ENCODE measurements at regions not wholly inside any gene's neighbourhood (a gene's known extent, or its start where the extent isn't known, plus 50 kb on each side); places are given as distances from the start of the nearest gene placed in this dataset.

- Mint-ChIP-seq H3K4me1 (ENCODE audit: low read depth) (no peaks in the 10 kb centered on the region), H3K4me3 (no peak overlapping the region), H3K9me3 (ENCODE audit: insufficient read depth) (no peaks in the 10 kb centered on the region), H3K27ac (no peak overlapping the region), H3K36me3 (ENCODE audit: low read depth) (no peaks in the 10 kb centered on the region), H3K27me3 (ENCODE audit: low read depth) (no peaks in the 10 kb centered on the region)
- CTCF ChIA-PET, result no interaction called here
- ATAC-seq (no peak), DNase-seq (no peak)
- POLR2A ChIA-PET, result no interaction called here
These were observed 869.0 kb downstream of the TRIB2 start for GRCh38 chr2:13585732-13586131.

GRCh38 chr2:13596233-13596632 lies 879.5 kb downstream of the TRIB2 start:
- Mint-ChIP-seq H3K4me3 (no peak overlapping the region), H3K4me1 (ENCODE audit: low read depth) (no peaks in the 10 kb centered on the region), H3K36me3 (ENCODE audit: low read depth) (no peaks in the 10 kb centered on the region), H3K9me3 (ENCODE audit: insufficient read depth) (no peaks in the 10 kb centered on the region), H3K27ac (no peak overlapping the region), H3K27me3 (ENCODE audit: low read depth) (no peaks in the 10 kb centered on the region)
- ATAC-seq (no peak), DNase-seq (no peak)
- ChIA-PET POLR2A (no interaction called here), CTCF (interaction anchor here (1.1 kb wide), 1 partner anchor 12 kb away, joined by 3 read pairs; no protein-coding TSS in a partner anchor)

GRCh38 chr2:13597176-13597575 lies 880.4 kb downstream of the TRIB2 start:
- no peak for ATAC-seq
- no peak overlapping the region for H3K27ac Mint-ChIP-seq
- no peak for DNase-seq
- no peak overlapping the region for H3K4me3 Mint-ChIP-seq
- H3K36me3 Mint-ChIP-seq (ENCODE audit: low read depth), result no peaks in the 10 kb centered on the region
- no peaks in the 10 kb centered on the region for H3K4me1 Mint-ChIP-seq (ENCODE audit: low read depth)
- ChIA-PET POLR2A (no interaction called here), CTCF (interaction anchor here (1.1 kb wide), 1 partner anchor 13 kb away, joined by 3 read pairs; no protein-coding TSS in a partner anchor)
- no peaks in the 10 kb centered on the region for H3K27me3 Mint-ChIP-seq (ENCODE audit: low read depth)
- H3K9me3 Mint-ChIP-seq (ENCODE audit: insufficient read depth), result no peaks in the 10 kb centered on the region

GRCh38 chr2:13601506-13601905 lies 884.8 kb downstream of the TRIB2 start:
- Mint-ChIP-seq H3K36me3 (ENCODE audit: low read depth) (no peaks in the 10 kb centered on the region), H3K27ac (no peak overlapping the region), H3K27me3 (ENCODE audit: low read depth) (no peaks in the 10 kb centered on the region), H3K9me3 (ENCODE audit: insufficient read depth) (no peaks in the 10 kb centered on the region), H3K4me1 (ENCODE audit: low read depth) (no peaks in the 10 kb centered on the region), H3K4me3 (no peak overlapping the region)
- DNase-seq (no peak), ATAC-seq (no peak)
- ChIA-PET CTCF (no interaction called here), POLR2A (no interaction called here)

- ATAC-seq, result no peak
- H3K27me3 Mint-ChIP-seq (ENCODE audit: low read depth), result no peaks in the 10 kb centered on the region
- no peak overlapping the region for H3K27ac Mint-ChIP-seq
- no peaks in the 10 kb centered on the region for H3K36me3 Mint-ChIP-seq (ENCODE audit: low read depth)
- H3K4me1 Mint-ChIP-seq (ENCODE audit: low read depth), result no peaks in the 10 kb centered on the region
- no peak for DNase-seq
- CTCF ChIA-PET, result no interaction called here
- H3K9me3 Mint-ChIP-seq (ENCODE audit: insufficient read depth), result no peaks in the 10 kb centered on the region
- no peak overlapping the region for H3K4me3 Mint-ChIP-seq
- POLR2A ChIA-PET, result no interaction called here
These were observed 888.4 kb downstream of the TRIB2 start for GRCh38 chr2:13604951-13605661.

- Mint-ChIP-seq H3K36me3 (ENCODE audit: low read depth) (no peaks in the 10 kb centered on the region), H3K27me3 (ENCODE audit: low read depth) (no peaks in the 10 kb centered on the region), H3K4me3 (no peak overlapping the region), H3K27ac (no peak overlapping the region), H3K9me3 (ENCODE audit: insufficient read depth) (no peaks in the 10 kb centered on the region), H3K4me1 (ENCODE audit: low read depth) (no peaks in the 10 kb centered on the region)
- CTCF ChIA-PET, result no interaction called here
- no peak for DNase-seq
- POLR2A ChIA-PET, result no interaction called here
- no peak for ATAC-seq
These were observed 890.4 kb downstream of the TRIB2 start for GRCh38 chr2:13607139-13607538.

- Mint-ChIP-seq H3K4me3 (no peak overlapping the region), H3K27ac (no peak overlapping the region), H3K4me1 (ENCODE audit: low read depth) (no peaks in the 10 kb centered on the region), H3K9me3 (ENCODE audit: insufficient read depth) (no peaks in the 10 kb centered on the region), H3K36me3 (ENCODE audit: low read depth) (no peaks in the 10 kb centered on the region), H3K27me3 (ENCODE audit: low read depth) (no peaks in the 10 kb centered on the region)
- DNase-seq (no peak), ATAC-seq (no peak)
- ChIA-PET POLR2A (no interaction called here), CTCF (no interaction called here)
These were observed 895.2 kb downstream of the TRIB2 start for GRCh38 chr2:13611939-13612338.

GRCh38 chr2:13616059-13616458 lies 899.3 kb downstream of the TRIB2 start:
- Mint-ChIP-seq H3K36me3 (ENCODE audit: low read depth) (no peaks in the 10 kb centered on the region), H3K4me1 (ENCODE audit: low read depth) (no peaks in the 10 kb centered on the region), H3K27me3 (ENCODE audit: low read depth) (no peaks in the 10 kb centered on the region), H3K4me3 (no peak overlapping the region), H3K27ac (no peak overlapping the region), H3K9me3 (ENCODE audit: insufficient read depth) (peaks cover 8% of the 10 kb centered on the region)
- ATAC-seq (no peak), DNase-seq (no peak)
- ChIA-PET CTCF (no interaction called here), POLR2A (no interaction called here)

GRCh38 chr2:13616616-13617015 lies 899.9 kb downstream of the TRIB2 start:
- CTCF ChIA-PET, result no interaction called here
- Mint-ChIP-seq H3K4me1 (ENCODE audit: low read depth) (no peaks in the 10 kb centered on the region), H3K36me3 (ENCODE audit: low read depth) (no peaks in the 10 kb centered on the region), H3K27ac (no peak overlapping the region), H3K27me3 (ENCODE audit: low read depth) (no peaks in the 10 kb centered on the region), H3K9me3 (ENCODE audit: insufficient read depth) (peaks cover 13% of the 10 kb centered on the region), H3K4me3 (no peak overlapping the region)
- no peak for ATAC-seq
- DNase-seq, result no peak
- POLR2A ChIA-PET, result no interaction called here

GRCh38 chr2:13628122-13628521 lies 911.4 kb downstream of the TRIB2 start:
- Mint-ChIP-seq H3K36me3 (ENCODE audit: low read depth) (no peaks in the 10 kb centered on the region), H3K27ac (no peak overlapping the region), H3K4me1 (ENCODE audit: low read depth) (no peaks in the 10 kb centered on the region), H3K27me3 (ENCODE audit: low read depth) (no peaks in the 10 kb centered on the region), H3K9me3 (ENCODE audit: insufficient read depth) (peaks cover 10% of the 10 kb centered on the region), H3K4me3 (no peak overlapping the region)
- DNase-seq (no peak), ATAC-seq (no peak)
- CTCF ChIA-PET, result no interaction called here
- POLR2A ChIA-PET, result no interaction called here

- H3K4me1 Mint-ChIP-seq (ENCODE audit: low read depth), result no peaks in the 10 kb centered on the region
- ChIA-PET POLR2A (no interaction called here), CTCF (no interaction called here)
- H3K27ac Mint-ChIP-seq, result no peak overlapping the region
- DNase-seq, result no peak
- peaks cover 2% of the 10 kb centered on the region for H3K9me3 Mint-ChIP-seq (ENCODE audit: insufficient read depth)
- no peaks in the 10 kb centered on the region for H3K36me3 Mint-ChIP-seq (ENCODE audit: low read depth)
- no peaks in the 10 kb centered on the region for H3K27me3 Mint-ChIP-seq (ENCODE audit: low read depth)
- no peak for ATAC-seq
- no peak overlapping the region for H3K4me3 Mint-ChIP-seq
These were observed 921.4 kb downstream of the TRIB2 start for GRCh38 chr2:13638181-13638580.

GRCh38 chr2:13649918-13650317 lies 933.2 kb downstream of the TRIB2 start:
- H3K27ac Mint-ChIP-seq, result no peak overlapping the region
- DNase-seq (no peak), ATAC-seq (no peak)
- H3K4me1 Mint-ChIP-seq (ENCODE audit: low read depth), result no peaks in the 10 kb centered on the region
- ChIA-PET POLR2A (no interaction called here), CTCF (no interaction called here)
- H3K36me3 Mint-ChIP-seq (ENCODE audit: low read depth), result no peaks in the 10 kb centered on the region
- peaks cover 3% of the 10 kb centered on the region for H3K9me3 Mint-ChIP-seq (ENCODE audit: insufficient read depth)
- H3K27me3 Mint-ChIP-seq (ENCODE audit: low read depth), result no peaks in the 10 kb centered on the region
- H3K4me3 Mint-ChIP-seq, result no peak overlapping the region

GRCh38 chr2:13650586-13651180 lies 933.9 kb downstream of the TRIB2 start:
- peaks cover 3% of the 10 kb centered on the region for H3K9me3 Mint-ChIP-seq (ENCODE audit: insufficient read depth)
- H3K36me3 Mint-ChIP-seq (ENCODE audit: low read depth), result no peaks in the 10 kb centered on the region
- POLR2A ChIA-PET, result no interaction called here
- no peak overlapping the region for H3K27ac Mint-ChIP-seq
- H3K27me3 Mint-ChIP-seq (ENCODE audit: low read depth), result no peaks in the 10 kb centered on the region
- CTCF ChIA-PET, result no interaction called here
- no peak overlapping the region for H3K4me3 Mint-ChIP-seq
- ATAC-seq (no peak), DNase-seq (no peak)
- no peaks in the 10 kb centered on the region for H3K4me1 Mint-ChIP-seq (ENCODE audit: low read depth)

All from activated CD8-positive, alpha-beta T cell treated with anti-CD3 and anti-CD28 coated beads, Interleukin-2, amount 10 ng/mL, durations not matched to agents 7 days and 5 days (primary cell).